GM21619 (cell line): ENCODE measurements at regions not wholly inside any gene's neighbourhood (a gene's known extent, or its start where the extent isn't known, plus 50 kb on each side); places are given as distances from the start of the nearest gene placed in this dataset.

Experiments
- ATAC-seq: cut with Tn5 transposase; IDR thresholded peaks from one replicate; pipeline ENCODE4 v1.9.1; 2021; ENCODE audit not compliant: unreplicated experiment

- no peak for ATAC-seq
Measured at GRCh38 chr10:111706331-111706730, 477.2 kb downstream of the GPAM start.

DNA sequence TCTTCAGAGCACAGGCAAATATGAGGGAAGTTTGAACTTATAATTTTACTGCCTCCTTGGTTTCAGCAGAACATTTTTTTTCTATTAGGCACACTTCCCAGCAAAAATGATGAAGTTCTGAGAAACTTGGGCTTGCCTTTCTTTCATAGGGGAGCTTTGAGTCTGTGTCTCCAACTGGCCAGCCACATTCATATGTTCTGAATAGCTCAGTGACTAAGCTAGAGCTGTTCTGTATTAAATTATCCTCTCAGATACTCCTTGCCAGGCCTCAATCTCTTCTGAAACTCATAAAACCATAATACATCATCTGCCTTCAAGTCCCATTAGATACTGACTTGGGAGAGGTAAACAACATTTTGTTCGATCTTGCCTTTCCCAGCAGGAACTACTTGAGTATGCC, 476.5 kb downstream of the GPAM start:
- no peak for ATAC-seq

DNA sequence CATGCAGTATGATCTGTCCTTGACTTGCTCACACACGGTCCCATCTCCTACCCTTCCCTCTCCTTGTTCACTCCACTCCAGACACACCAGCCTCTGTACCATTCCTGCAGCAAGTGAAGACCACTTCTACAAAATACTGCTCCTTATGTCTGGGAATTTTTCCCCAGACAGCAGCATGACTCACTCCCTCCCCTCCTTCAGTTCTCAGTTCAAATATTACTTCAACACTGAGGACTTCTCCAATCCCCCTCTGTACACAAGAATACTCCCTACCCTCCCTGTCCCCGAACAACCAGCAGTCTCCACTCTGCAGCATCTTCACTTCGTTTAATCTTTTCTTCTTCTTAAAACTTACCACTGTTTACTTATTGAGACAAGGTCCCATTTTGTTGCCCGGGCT, 474.0 kb downstream of the GPAM start:
- no peak for ATAC-seq

DNA sequence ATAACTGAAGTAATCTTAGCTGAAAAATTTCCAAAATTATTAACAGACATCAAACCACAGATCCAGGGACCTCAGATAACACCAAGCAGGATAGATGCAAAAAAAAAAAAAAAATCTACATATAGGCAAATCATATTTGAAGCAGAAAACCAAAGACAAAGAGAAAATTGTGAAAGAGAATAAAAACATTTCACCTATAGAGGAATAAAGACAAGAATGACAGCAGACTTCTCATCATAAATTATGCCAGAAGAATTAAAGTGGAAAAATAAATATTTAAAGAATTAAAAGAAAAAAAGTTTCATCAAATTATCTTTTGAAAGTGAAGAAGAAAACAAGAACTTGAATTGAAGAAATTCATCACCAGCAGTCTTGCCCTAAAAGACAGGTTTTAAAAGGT, 467.5 kb downstream of the GPAM start:
- no peak for ATAC-seq

DNA sequence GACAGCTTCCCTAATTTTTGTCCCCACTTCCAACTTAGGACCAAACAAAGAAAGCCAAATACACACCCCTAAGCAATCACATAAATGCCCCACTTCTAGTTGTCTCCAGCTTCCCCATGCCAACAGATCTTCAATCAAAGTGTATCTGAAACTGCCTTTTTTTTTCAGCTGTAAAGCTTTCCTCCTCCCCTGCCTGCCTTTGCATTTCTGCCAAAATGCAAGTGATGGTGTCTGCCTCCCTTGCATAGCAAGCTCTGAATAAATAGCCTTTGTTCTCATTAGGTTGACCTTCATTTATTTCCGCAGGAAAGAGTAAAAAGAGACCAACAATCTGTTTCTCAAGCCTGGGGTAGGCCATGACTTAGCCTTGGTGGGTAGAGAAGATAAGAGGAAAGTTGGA, 459.4 kb downstream of the GPAM start:
- ATAC-seq, result no peak

DNA sequence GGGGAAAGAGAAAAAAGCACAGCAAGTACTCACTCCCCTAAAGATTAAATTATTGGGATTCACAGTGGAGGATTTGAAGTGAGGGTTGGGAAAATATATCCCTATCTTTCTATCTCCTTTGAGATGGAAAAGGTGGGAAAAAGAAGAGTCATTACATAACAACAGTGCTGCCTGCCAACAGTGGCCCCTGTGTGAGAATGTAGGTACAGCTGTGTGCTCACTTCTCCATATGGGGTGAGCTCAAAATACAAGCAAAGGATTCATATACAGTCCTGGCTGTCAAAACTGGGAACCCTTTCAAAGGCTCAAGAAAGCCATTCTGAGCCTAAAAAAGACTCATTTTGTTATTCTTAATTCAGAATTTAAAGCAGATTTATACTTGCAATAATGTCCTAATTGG, 458.5 kb downstream of the GPAM start:
- ATAC-seq, result no peak

DNA sequence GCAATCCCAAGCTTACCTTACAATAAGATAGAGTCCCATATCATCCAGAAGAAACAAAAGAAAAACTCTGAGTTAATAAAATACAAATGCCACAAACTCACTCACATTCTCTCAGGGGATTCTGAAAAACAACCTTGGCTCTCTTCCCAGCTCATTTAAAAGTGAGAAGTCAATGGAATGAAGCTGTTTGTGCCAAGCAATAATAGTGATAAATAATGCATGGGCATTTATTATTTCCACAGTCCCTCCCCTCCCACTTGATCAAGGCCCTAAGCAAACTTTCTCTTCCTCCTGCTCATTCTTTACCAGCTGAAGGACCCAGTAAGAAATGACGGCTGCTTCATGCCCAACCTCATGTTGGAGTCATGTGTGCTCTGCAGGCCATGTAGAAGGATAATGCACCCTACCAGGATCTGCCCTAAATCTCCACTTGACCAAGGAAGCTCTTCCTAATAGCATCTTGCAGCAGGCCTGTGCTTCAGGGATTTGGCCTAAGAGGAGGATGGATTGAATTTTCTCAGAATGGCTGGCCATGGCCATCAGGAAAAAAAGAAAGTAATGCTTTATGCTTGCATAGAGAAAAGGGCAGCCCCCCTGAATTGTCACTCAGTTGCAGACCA, 451.3 kb downstream of the GPAM start:
- no peak for ATAC-seq

DNA sequence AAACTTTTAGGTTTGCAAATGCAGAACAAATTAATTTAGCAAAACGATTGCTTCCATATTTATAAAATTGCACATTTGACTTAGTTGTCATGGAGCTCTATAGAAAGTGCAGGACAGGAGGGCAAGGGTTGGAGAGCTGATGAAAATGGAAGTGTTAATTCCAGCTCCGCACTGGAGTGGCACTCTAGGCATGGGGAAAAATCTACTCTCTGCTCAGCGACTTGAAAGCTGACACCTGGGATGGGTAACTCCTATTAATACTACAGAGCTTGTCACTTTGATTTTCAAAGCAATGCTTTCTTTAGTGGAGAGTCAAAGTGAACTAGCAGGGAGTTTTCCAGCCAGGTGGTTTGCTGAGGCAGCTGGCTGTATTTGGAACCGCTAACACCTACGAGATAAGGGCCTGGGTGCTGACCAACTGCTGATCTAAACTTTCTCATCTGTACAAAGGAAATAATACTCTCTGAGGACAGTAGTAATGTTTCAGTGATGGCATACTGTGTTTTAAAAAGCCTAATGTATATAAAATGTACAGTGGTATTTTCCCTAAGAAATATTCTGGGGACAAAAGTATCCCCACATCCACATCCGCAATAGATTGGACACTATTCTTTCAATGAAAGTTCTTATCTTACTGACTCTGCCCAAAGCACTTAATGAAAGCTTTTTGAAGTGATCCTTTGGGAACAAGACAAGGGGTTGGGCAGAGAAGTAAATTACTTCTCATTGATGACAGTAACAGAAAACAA, 444.3 kb downstream of the GPAM start:
- ATAC-seq, result no peak

GRCh38 chr10:111739874-111740139, 443.8 kb downstream of the GPAM start:
- ATAC-seq, result no peak

GRCh38 chr10:111745982-111746381, 437.6 kb downstream of the GPAM start:
- ATAC-seq, result no peak

GRCh38 chr10:111747751-111748150, 435.8 kb downstream of the GPAM start:
- ATAC-seq, result no peak

- ATAC-seq, result no peak
Measured at GRCh38 chr10:111748184-111748583, 435.4 kb downstream of the GPAM start.

DNA sequence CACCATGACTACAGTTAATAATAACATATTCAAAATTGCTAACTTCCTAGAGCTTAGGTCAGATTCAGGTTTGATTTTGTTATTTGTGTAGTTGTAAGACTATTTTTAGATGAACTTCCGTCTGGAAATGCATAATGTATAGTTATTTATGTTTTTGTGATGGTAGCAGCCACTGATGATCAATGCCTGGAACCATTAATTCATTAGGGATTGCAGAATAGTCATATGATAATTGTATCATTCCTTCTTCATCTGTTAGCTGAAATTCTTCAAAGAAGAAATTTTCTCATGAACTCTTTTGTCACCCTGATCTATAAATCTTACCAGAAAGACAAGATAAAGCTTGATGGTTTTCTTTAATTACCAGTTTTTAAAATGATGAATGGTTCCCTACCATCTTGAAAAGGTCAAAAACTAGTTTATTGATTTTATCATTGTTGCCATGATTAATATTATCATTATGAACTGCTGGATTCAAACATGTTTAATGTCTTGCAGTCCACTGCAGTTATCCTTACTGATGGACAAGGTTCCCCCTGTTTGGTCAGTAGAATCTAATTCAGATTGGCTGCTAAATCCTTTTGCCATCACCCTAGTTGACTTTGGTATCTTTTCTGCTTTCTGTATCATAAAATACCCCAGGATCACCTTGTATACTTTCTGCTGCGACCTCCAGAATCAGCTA, 433.3 kb downstream of the GPAM start:
- no peak for ATAC-seq

GRCh38 chr10:111756217-111757061, 427.1 kb downstream of the GPAM start:
- peak; percentile 66 for ATAC-seq

GRCh38 chr10:111758593-111758992, 425.0 kb downstream of the GPAM start:
- no peak for ATAC-seq

- no peak for ATAC-seq
Measured at GRCh38 chr10:111762114-111762513, 421.5 kb downstream of the GPAM start.

- ATAC-seq, result no peak
Measured at GRCh38 chr10:111765216-111765615, 418.3 kb downstream of the GPAM start.

DNA sequence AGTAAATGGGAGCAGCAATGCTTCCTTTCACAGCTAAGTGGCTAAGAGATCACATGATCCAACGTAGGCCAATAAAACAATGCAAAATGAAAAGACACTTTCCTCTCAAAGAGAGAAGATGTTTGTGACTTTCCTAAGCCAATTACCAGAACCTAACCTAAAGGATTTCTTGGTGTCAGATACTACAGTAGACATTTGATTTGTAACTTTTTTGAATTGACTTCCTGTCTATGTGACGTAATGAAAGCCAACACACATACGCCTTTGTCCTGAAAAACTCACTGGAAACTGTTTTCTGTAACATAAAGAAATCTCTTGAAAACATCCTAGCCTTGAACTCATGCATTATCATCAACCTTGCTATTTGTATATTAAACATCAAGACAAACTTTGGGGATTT, 417.1 kb downstream of the GPAM start:
- ATAC-seq, result no peak

GRCh38 chr10:111767661-111768060, 415.9 kb downstream of the GPAM start:
- no peak for ATAC-seq

- no peak for ATAC-seq
Measured at GRCh38 chr10:111773950-111774349, 409.6 kb downstream of the GPAM start.

DNA sequence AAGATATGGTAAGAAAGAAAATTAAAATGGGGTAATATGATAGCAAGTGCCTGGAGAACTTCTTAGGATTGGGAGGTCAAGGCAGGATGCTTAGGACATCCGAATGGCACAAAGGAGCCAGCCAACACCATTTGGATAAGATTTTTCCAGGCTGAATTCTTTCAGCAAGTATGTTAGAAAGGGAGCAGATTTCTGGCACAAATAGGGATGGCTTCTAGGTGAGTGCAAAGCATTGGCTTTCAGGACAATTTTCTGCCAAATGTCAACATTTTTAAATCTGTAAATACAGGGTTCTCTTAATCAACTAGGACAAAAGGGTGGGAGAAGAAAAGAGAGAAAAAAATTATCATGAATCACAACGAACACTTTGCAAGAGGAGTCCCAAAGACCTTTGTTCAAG, 409.1 kb downstream of the GPAM start:
- ATAC-seq, result no peak

DNA sequence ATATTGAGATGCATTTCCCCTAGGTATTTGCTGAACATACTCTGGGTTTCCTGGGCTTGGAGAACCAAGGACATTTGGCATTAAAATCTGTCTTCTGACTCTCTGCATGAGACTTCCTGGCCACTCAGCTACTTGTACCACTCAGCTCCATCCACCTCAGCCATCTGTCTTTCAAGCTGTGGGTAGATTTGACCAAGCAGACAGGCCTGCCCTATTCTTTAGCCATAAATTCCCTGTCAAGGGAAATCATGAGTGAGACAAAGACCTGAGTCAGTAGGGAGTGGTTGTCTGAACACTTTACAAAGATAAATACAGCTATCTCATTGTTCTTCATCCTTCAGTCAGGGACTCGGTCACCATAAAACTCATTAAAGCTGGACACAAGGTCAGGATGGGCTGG, 399.1 kb downstream of the GPAM start:
- ATAC-seq, result no peak
